ENCODE measurements at regions not wholly inside any gene's neighbourhood (a gene's known extent, or its start where the extent isn't known, plus 50 kb on each side); places are given as distances from the start of the nearest gene placed in this dataset.

DNA sequence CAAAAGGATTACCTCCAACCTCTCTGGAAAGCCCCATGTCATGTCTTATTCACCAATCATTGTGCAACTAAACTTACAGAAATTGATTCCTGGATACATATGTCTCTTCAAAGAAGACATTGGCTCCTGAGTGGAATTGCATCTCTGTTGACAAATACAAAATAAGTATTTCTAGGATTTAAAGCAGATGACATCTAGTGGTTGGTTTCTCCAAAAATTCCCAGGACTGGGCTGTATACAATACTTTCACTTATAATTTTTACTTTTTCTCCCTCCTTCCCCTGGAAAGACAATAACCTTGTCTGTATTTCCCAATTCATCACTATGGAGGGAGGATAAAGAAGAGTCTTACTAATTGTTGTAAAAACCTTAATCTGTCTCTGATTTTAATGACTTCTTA lies 1347.4 kb downstream of the NCAM2 start:
- ATAC-seq (no peak), DNase-seq (ENCODE audit: low spot score) (no peak)
- H3K27me3 Mint-ChIP-seq (ENCODE audit: low read depth): no peaks in the 10 kb centered on the region
- peaks cover 19% of the 10 kb centered on the region for H3K4me1 Mint-ChIP-seq
- H3K4me3 Mint-ChIP-seq: no peak overlapping the region
- H3K27ac Mint-ChIP-seq: no peak overlapping the region
- TF ChIP-seq ZNF671 (CRISPR knock-in tag; IDR thresholded peaks at IDR 0.05) (no peak), ZBTB21 (CRISPR knock-in tag; IDR thresholded peaks at IDR 0.05; ENCODE audit: borderline replicate concordance) (no peak), ZNF263 (CRISPR knock-in tag; IDR thresholded peaks at IDR 0.05; ENCODE audit: low read depth) (no peak), NR1H2 (CRISPR knock-in tag; IDR thresholded peaks at IDR 0.05) (no peak), OVOL2 (CRISPR knock-in tag; IDR thresholded peaks at IDR 0.05; ENCODE audit: borderline replicate concordance) (no peak), NFE2L1 (CRISPR knock-in tag; IDR thresholded peaks at IDR 0.05) (no peak), CREM (CRISPR knock-in tag; IDR thresholded peaks at IDR 0.05) (no peak), GABPB1 (CRISPR knock-in tag; IDR thresholded peaks at IDR 0.05) (no peak), CBFB (CRISPR knock-in tag; IDR thresholded peaks at IDR 0.05; ENCODE audit: low read depth) (no peak), NR3C1 (CRISPR knock-in tag; conservative IDR thresholded peaks at IDR 0.05; ENCODE audit: low read depth) (no peak), JAZF1 (CRISPR knock-in tag; IDR thresholded peaks at IDR 0.05) (no peak), SOX15 (CRISPR knock-in tag; IDR thresholded peaks at IDR 0.05) (no peak)
- TF ChIP-seq, protein P1, sequence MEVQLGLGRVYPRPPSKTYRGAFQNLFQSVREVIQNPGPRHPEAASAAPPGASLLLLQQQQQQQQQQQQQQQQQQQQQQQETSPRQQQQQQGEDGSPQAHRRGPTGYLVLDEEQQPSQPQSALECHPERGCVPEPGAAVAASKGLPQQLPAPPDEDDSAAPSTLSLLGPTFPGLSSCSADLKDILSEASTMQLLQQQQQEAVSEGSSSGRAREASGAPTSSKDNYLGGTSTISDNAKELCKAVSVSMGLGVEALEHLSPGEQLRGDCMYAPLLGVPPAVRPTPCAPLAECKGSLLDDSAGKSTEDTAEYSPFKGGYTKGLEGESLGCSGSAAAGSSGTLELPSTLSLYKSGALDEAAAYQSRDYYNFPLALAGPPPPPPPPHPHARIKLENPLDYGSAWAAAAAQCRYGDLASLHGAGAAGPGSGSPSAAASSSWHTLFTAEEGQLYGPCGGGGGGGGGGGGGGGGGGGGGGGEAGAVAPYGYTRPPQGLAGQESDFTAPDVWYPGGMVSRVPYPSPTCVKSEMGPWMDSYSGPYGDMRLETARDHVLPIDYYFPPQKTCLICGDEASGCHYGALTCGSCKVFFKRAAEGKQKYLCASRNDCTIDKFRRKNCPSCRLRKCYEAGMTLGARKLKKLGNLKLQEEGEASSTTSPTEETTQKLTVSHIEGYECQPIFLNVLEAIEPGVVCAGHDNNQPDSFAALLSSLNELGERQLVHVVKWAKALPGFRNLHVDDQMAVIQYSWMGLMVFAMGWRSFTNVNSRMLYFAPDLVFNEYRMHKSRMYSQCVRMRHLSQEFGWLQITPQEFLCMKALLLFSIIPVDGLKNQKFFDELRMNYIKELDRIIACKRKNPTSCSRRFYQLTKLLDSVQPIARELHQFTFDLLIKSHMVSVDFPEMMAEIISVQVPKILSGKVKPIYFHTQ (CRISPR knock-in tag; IDR thresholded peaks at IDR 0.05): no peak
- TF ChIP-seq, protein P2, sequence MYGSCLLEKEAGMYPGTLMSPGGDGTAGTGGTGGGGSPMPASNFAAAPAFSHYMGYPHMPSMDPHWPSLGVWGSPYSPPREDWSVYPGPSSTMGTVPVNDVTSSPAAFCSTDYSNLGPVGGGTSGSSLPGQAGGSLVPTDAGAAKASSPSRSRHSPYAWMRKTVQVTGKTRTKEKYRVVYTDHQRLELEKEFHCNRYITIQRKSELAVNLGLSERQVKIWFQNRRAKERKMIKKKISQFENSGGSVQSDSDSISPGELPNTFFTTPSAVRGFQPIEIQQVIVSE (CRISPR knock-in tag; IDR thresholded peaks at IDR 0.05; ENCODE audit: borderline replicate concordance): no peak
- TF ChIP-seq, protein P3, sequence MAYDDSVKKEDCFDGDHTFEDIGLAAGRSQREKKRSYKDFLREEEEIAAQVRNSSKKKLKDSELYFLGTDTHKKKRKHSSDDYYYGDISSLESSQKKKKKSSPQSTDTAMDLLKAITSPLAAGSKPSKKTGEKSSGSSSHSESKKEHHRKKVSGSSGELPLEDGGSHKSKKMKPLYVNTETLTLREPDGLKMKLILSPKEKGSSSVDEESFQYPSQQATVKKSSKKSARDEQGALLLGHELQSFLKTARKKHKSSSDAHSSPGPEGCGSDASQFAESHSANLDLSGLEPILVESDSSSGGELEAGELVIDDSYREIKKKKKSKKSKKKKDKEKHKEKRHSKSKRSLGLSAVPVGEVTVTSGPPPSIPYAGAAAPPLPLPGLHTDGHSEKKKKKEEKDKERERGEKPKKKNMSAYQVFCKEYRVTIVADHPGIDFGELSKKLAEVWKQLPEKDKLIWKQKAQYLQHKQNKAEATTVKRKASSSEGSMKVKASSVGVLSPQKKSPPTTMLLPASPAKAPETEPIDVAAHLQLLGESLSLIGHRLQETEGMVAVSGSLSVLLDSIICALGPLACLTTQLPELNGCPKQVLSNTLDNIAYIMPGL (CRISPR knock-in tag; IDR thresholded peaks at IDR 0.05): no peak
- TF ChIP-seq, protein P4, sequence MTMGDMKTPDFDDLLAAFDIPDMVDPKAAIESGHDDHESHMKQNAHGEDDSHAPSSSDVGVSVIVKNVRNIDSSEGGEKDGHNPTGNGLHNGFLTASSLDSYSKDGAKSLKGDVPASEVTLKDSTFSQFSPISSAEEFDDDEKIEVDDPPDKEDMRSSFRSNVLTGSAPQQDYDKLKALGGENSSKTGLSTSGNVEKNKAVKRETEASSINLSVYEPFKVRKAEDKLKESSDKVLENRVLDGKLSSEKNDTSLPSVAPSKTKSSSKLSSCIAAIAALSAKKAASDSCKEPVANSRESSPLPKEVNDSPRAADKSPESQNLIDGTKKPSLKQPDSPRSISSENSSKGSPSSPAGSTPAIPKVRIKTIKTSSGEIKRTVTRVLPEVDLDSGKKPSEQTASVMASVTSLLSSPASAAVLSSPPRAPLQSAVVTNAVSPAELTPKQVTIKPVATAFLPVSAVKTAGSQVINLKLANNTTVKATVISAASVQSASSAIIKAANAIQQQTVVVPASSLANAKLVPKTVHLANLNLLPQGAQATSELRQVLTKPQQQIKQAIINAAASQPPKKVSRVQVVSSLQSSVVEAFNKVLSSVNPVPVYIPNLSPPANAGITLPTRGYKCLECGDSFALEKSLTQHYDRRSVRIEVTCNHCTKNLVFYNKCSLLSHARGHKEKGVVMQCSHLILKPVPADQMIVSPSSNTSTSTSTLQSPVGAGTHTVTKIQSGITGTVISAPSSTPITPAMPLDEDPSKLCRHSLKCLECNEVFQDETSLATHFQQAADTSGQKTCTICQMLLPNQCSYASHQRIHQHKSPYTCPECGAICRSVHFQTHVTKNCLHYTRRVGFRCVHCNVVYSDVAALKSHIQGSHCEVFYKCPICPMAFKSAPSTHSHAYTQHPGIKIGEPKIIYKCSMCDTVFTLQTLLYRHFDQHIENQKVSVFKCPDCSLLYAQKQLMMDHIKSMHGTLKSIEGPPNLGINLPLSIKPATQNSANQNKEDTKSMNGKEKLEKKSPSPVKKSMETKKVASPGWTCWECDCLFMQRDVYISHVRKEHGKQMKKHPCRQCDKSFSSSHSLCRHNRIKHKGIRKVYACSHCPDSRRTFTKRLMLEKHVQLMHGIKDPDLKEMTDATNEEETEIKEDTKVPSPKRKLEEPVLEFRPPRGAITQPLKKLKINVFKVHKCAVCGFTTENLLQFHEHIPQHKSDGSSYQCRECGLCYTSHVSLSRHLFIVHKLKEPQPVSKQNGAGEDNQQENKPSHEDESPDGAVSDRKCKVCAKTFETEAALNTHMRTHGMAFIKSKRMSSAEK (CRISPR knock-in tag; IDR thresholded peaks at IDR 0.05; ENCODE audit: borderline replicate concordance): no peak
- POLR2A ChIA-PET: no interaction called here
- peaks cover 19% of the 10 kb centered on the region for H3K9me3 Mint-ChIP-seq
- peaks cover 14% of the 10 kb centered on the region for H3K36me3 Mint-ChIP-seq
- CTCF ChIA-PET: no interaction called here

DNA sequence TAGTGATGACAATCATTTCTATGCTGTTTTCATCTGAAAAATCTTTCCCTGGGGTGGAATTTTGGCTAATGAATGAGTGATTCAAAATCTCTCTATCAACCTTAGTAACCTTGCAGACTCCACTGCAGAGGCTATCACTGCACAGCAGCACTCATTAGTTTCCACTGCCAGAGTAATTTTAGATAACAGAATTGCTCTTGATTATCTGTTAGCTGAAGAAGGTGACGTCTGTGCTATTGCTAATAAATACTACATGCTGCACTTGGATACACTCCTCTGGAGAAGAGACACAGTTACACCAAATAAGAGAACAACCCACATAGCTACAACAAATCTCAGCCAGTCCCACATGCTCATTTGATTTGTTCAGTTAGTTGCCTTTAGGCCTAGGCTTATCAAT lies 1348.4 kb downstream of the NCAM2 start:
- H3K27me3 Mint-ChIP-seq (ENCODE audit: low read depth): no peaks in the 10 kb centered on the region
- ATAC-seq (no peak), DNase-seq (ENCODE audit: low spot score) (no peak)
- H3K36me3 Mint-ChIP-seq: peaks cover 5% of the 10 kb centered on the region
- H3K9me3 Mint-ChIP-seq: peaks cover 10% of the 10 kb centered on the region
- ChIA-PET POLR2A (no interaction called here), CTCF (no interaction called here)
- H3K27ac Mint-ChIP-seq: no peak overlapping the region
- peaks cover 17% of the 10 kb centered on the region for H3K4me1 Mint-ChIP-seq
- no peak overlapping the region for H3K4me3 Mint-ChIP-seq
- TF ChIP-seq, protein P1 (CRISPR knock-in tag; IDR thresholded peaks at IDR 0.05): no peak
- TF ChIP-seq TP53 (CRISPR knock-in tag; IDR thresholded peaks at IDR 0.05) (no peak), HMGA2 (CRISPR knock-in tag; IDR thresholded peaks at IDR 0.05) (no peak)

All from WTC11 (cell line).